Thyroid gland (tissue), 4 donors: ENCODE measurements at regions not wholly inside any gene's neighbourhood (a gene's known extent, or its start where the extent isn't known, plus 50 kb on each side); places are given as distances from the start of the nearest gene placed in this dataset.

Experiments used
- POLR2A ChIP-seq, 2 donors: fragments of 450-650 bp; IDR thresholded peaks; one replicate each; pipeline ENCODE4 v1.6.1; 2017; ENCODE audit warnings: antibody characterized with exemption in 2 of 2, mild to moderate bottlenecking in 2 of 2, moderate library complexity in 1 of 2
- TF ChIP-seq, protein P1 (sequence below), 6 experiments: fragments of 200-600 bp in 3 of 6; fragments of 450-650 bp in 3 of 6; sonication (generic) in 3 of 6; IDR thresholded peaks; one replicate each; pipeline ENCODE4 v1.5.1; 2016 to 2019; ENCODE audit warnings: antibody characterized with exemption in 6 of 6, mild to moderate bottlenecking in 2 of 6, inconsistent platforms in 1 of 6, moderate library complexity in 1 of 6

GRCh38 chr4:110710070-110710469 is 87.2 kb upstream of the PITX2 start:
- no peak for TF ChIP-seq POLR2A (IDR thresholded peaks at IDR 0.05)
- TF ChIP-seq, protein P1, sequence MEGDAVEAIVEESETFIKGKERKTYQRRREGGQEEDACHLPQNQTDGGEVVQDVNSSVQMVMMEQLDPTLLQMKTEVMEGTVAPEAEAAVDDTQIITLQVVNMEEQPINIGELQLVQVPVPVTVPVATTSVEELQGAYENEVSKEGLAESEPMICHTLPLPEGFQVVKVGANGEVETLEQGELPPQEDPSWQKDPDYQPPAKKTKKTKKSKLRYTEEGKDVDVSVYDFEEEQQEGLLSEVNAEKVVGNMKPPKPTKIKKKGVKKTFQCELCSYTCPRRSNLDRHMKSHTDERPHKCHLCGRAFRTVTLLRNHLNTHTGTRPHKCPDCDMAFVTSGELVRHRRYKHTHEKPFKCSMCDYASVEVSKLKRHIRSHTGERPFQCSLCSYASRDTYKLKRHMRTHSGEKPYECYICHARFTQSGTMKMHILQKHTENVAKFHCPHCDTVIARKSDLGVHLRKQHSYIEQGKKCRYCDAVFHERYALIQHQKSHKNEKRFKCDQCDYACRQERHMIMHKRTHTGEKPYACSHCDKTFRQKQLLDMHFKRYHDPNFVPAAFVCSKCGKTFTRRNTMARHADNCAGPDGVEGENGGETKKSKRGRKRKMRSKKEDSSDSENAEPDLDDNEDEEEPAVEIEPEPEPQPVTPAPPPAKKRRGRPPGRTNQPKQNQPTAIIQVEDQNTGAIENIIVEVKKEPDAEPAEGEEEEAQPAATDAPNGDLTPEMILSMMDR (IDR thresholded peaks at IDR 0.05): no peak
